ENCODE measurements at regions not wholly inside any gene's neighbourhood (a gene's known extent, or its start where the extent isn't known, plus 50 kb on each side); places are given as distances from the start of the nearest gene placed in this dataset.

DNA sequence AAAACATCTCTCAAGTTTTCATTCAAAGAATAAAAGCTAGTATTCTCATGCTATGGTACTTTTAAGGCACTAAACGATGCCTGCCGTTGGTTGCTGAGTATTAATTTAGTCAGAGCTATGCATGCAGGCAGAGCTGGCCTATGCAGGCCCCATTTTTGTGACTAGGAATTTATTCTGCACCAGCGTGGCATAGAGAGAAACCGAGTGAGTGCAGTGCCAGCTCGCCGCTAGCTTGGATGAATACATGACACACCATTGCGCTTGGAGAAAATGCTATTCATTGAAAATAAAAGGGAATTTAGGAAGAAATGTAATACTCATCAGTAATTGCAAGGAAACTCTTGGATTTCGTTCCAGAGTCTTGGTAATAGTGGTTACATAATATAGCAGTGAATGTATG, 231.6 kb upstream of the RBFOX1 start:
- Mint-ChIP-seq H3K27ac (ENCODE audit: unreplicated experiment) (no peak overlapping the region), H3K36me3 (ENCODE audit: low read depth) (no peaks in the 10 kb centered on the region), H3K27me3 (ENCODE audit: low read depth) (no peaks in the 10 kb centered on the region), H3K4me3 (ENCODE audit: unreplicated experiment) (no peak overlapping the region), H3K4me1 (ENCODE audit: low read depth) (no peaks in the 10 kb centered on the region), H3K9me3 (ENCODE audit: low read depth) (peaks cover 5% of the 10 kb centered on the region)
- TF ChIP-seq, protein P1, sequence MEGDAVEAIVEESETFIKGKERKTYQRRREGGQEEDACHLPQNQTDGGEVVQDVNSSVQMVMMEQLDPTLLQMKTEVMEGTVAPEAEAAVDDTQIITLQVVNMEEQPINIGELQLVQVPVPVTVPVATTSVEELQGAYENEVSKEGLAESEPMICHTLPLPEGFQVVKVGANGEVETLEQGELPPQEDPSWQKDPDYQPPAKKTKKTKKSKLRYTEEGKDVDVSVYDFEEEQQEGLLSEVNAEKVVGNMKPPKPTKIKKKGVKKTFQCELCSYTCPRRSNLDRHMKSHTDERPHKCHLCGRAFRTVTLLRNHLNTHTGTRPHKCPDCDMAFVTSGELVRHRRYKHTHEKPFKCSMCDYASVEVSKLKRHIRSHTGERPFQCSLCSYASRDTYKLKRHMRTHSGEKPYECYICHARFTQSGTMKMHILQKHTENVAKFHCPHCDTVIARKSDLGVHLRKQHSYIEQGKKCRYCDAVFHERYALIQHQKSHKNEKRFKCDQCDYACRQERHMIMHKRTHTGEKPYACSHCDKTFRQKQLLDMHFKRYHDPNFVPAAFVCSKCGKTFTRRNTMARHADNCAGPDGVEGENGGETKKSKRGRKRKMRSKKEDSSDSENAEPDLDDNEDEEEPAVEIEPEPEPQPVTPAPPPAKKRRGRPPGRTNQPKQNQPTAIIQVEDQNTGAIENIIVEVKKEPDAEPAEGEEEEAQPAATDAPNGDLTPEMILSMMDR (IDR thresholded peaks at IDR 0.05), result no peak
- DNase-seq (ENCODE audit: low spot score), result no peak

DNA sequence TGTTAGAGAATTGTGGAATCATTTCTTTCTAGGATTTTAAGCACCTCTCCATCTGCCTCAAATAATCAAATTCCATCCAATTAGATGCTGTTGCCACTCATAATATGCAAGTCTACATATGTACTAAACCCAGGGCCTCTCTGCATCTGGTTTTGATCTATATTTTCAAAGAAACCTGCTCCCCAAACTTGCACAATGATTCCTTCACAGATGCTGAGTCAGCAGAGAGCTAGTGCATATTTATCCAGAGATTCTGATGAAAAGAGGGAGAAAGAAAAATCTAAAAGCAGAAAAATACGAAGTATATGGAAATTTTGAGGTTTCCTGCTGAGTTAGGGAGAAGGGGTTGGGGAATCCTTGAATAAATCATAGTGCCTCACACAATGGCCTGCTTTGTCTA, 235.1 kb upstream of the RBFOX1 start:
- H3K4me3 Mint-ChIP-seq (ENCODE audit: unreplicated experiment), result no peak overlapping the region

GRCh38 chr16:7093511-7093910, 239.1 kb upstream of the RBFOX1 start:
- Mint-ChIP-seq H3K9me3 (ENCODE audit: low read depth) (peaks cover 12% of the 10 kb centered on the region), H3K4me3 (ENCODE audit: unreplicated experiment) (no peak overlapping the region), H3K27ac (ENCODE audit: unreplicated experiment) (no peak overlapping the region), H3K4me1 (ENCODE audit: low read depth) (no peaks in the 10 kb centered on the region), H3K27me3 (ENCODE audit: low read depth) (no peaks in the 10 kb centered on the region), H3K36me3 (ENCODE audit: low read depth) (no peaks in the 10 kb centered on the region)
- TF ChIP-seq, protein P1 (IDR thresholded peaks at IDR 0.05), result no peak
- no peak for DNase-seq (ENCODE audit: low spot score)

More for the DNA sequence above, 235.1 kb upstream of the RBFOX1 start:
- H3K27me3 Mint-ChIP-seq (ENCODE audit: low read depth), result no peaks in the 10 kb centered on the region
- DNase-seq (ENCODE audit: low spot score), result no peak
- TF ChIP-seq, protein P1 (IDR thresholded peaks at IDR 0.05), result no peak
- no peaks in the 10 kb centered on the region for H3K4me1 Mint-ChIP-seq (ENCODE audit: low read depth)
- H3K27ac Mint-ChIP-seq (ENCODE audit: unreplicated experiment), result no peak overlapping the region
- no peaks in the 10 kb centered on the region for H3K36me3 Mint-ChIP-seq (ENCODE audit: low read depth)
- H3K9me3 Mint-ChIP-seq (ENCODE audit: low read depth), result peaks cover 12% of the 10 kb centered on the region

- H3K9me3 Mint-ChIP-seq (ENCODE audit: low read depth), result peaks cover 9% of the 10 kb centered on the region
- DNase-seq (ENCODE audit: low spot score), result no peak
- no peak overlapping the region for H3K27ac Mint-ChIP-seq (ENCODE audit: unreplicated experiment)
- H3K4me3 Mint-ChIP-seq (ENCODE audit: unreplicated experiment), result no peak overlapping the region
- peaks cover 7% of the 10 kb centered on the region for H3K27me3 Mint-ChIP-seq (ENCODE audit: low read depth)
- TF ChIP-seq, protein P1 (IDR thresholded peaks at IDR 0.05), result no peak
- H3K36me3 Mint-ChIP-seq (ENCODE audit: low read depth), result no peaks in the 10 kb centered on the region
- H3K4me1 Mint-ChIP-seq (ENCODE audit: low read depth), result no peaks in the 10 kb centered on the region
Observed at GRCh38 chr16:7090628-7091115, 242.0 kb upstream of the RBFOX1 start.

DNA sequence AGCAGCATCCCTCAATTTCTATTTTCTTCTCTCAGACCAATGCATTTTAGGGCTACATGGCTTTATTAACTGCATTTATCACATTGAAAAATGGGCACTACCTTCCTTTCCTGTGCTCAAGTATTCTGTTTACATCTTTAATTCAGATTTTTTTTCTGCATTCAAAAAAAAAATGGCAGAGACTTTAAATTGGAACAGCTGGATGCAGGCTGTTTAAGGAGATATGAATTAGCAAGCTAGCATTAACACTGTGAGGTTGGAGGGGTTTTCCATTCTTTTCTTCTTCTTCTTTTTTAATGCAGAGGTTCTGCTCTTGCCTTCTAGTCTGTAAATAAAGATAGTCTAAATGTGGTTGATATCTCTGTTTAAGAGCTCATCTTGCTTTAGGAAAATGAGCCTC, 242.9 kb upstream of the RBFOX1 start:
- Mint-ChIP-seq H3K4me3 (ENCODE audit: unreplicated experiment) (no peak overlapping the region), H3K4me1 (ENCODE audit: low read depth) (no peaks in the 10 kb centered on the region), H3K36me3 (ENCODE audit: low read depth) (no peaks in the 10 kb centered on the region), H3K27me3 (ENCODE audit: low read depth) (peaks cover 7% of the 10 kb centered on the region), H3K9me3 (ENCODE audit: low read depth) (peaks cover 9% of the 10 kb centered on the region), H3K27ac (ENCODE audit: unreplicated experiment) (no peak overlapping the region)
- no peak for DNase-seq (ENCODE audit: low spot score)
- TF ChIP-seq, protein P1 (IDR thresholded peaks at IDR 0.05), result no peak

All from chondrocyte (in vitro differentiated cells).